GM19395 (cell line): ENCODE measurements at regions not wholly inside any gene's neighbourhood (a gene's known extent, or its start where the extent isn't known, plus 50 kb on each side); places are given as distances from the start of the nearest gene placed in this dataset.

Source experiments
- ATAC-seq: cut with Tn5 transposase; IDR thresholded peaks from one replicate; pipeline ENCODE4 v1.9.1; 2021; ENCODE audit warnings: mild to moderate bottlenecking, moderate library complexity; ENCODE audit not compliant: unreplicated experiment

GRCh38 chr1:34645109-34645688 lies 109.6 kb upstream of the GJB5 start:
- ATAC-seq = no peak

GRCh38 chr1:34645919-34646318 lies 108.9 kb upstream of the GJB5 start:
- ATAC-seq = no peak

GRCh38 chr1:34648501-34648900 lies 106.3 kb upstream of the GJB5 start:
- no peak for ATAC-seq

- ATAC-seq = no peak
Observed at GRCh38 chr1:34650090-34650489, 104.8 kb upstream of the GJB5 start.

GRCh38 chr1:34650800-34651199 lies 104.0 kb upstream of the GJB5 start:
- ATAC-seq = no peak

- no peak for ATAC-seq
Observed at GRCh38 chr1:34653110-34653509, 101.7 kb upstream of the GJB5 start.

- ATAC-seq = no peak
Observed at GRCh38 chr1:34655206-34655874, 99.5 kb upstream of the GJB5 start.

GRCh38 chr1:34655875-34656240 lies 99.0 kb upstream of the GJB5 start:
- ATAC-seq = no peak

GRCh38 chr1:34656299-34656698 lies 98.5 kb upstream of the GJB5 start:
- no peak for ATAC-seq

- no peak for ATAC-seq
Observed at GRCh38 chr1:34656731-34657130, 98.1 kb upstream of the GJB5 start.

GRCh38 chr1:34657266-34657665 lies 97.6 kb upstream of the GJB5 start:
- no peak for ATAC-seq

GRCh38 chr1:34657849-34658248 lies 97.0 kb upstream of the GJB5 start:
- ATAC-seq = no peak

GRCh38 chr1:34663031-34663430 lies 91.8 kb upstream of the GJB5 start:
- no peak for ATAC-seq

GRCh38 chr1:34668063-34668462 lies 86.8 kb upstream of the GJB5 start:
- ATAC-seq = no peak

- ATAC-seq = no peak
Observed at GRCh38 chr1:34670982-34671381, 83.9 kb upstream of the GJB5 start.

GRCh38 chr1:34671887-34672286 lies 83.0 kb upstream of the GJB5 start:
- no peak for ATAC-seq

- ATAC-seq = no peak
Observed at GRCh38 chr1:34681480-34682451, 73.1 kb upstream of the GJB5 start.

GRCh38 chr1:34682452-34683223 lies 72.2 kb upstream of the GJB5 start:
- no peak for ATAC-seq

- ATAC-seq = no peak
Observed at GRCh38 chr1:34683616-34684015, 71.2 kb upstream of the GJB5 start.

GRCh38 chr1:34684266-34684665 lies 70.6 kb upstream of the GJB5 start:
- ATAC-seq = no peak

- no peak for ATAC-seq
Observed at GRCh38 chr1:34685225-34685624, 69.6 kb upstream of the GJB5 start.
